ENCODE measurements at regions not wholly inside any gene's neighbourhood (a gene's known extent, or its start where the extent isn't known, plus 50 kb on each side); places are given as distances from the start of the nearest gene placed in this dataset.
A peak's percentile ranks its signal among the peaks of the same experiment; 100 is the strongest.
"Not testable (repeated sequence)": the region's sequence is repeated elsewhere in the genome, so short reads cannot be mapped to it uniquely, and the experiment has no call there.

- DNase-seq, result no peak
Observed at GRCh38 chr14:86943391-86944365, 1049.3 kb downstream of the GALC start.

GRCh38 chr14:86942936-86943335 is 1050.0 kb downstream of the GALC start:
- DNase-seq, result no peak

- peak; percentile 9 for DNase-seq
Observed at GRCh38 chr14:86940106-86940505, 1052.9 kb downstream of the GALC start.

GRCh38 chr14:86938320-86938719 is 1054.7 kb downstream of the GALC start:
- DNase-seq, result no peak

- no peak for DNase-seq
Observed at GRCh38 chr14:86936556-86936955, 1056.4 kb downstream of the GALC start.

- no peak for DNase-seq
Observed at GRCh38 chr14:86935241-86935885, 1057.6 kb downstream of the GALC start.

- no peak for DNase-seq
Observed at GRCh38 chr14:86933958-86934595, 1058.9 kb downstream of the GALC start.

GRCh38 chr14:86933460-86933859 is 1059.5 kb downstream of the GALC start:
- DNase-seq, result no peak

- no peak for DNase-seq
Observed at GRCh38 chr14:86915406-86915805, 1077.6 kb downstream of the GALC start.

GRCh38 chr14:86912709-86913108 is 1080.3 kb downstream of the GALC start:
- DNase-seq, result no peak

- DNase-seq, result no peak
Observed at GRCh38 chr14:86911486-86911885, 1081.5 kb downstream of the GALC start.

- DNase-seq, result not testable (repeated sequence)
Observed at GRCh38 chr14:86905386-86905926, 1087.5 kb downstream of the GALC start.

- no peak for DNase-seq
Observed at GRCh38 chr14:86902176-86902950, 1090.6 kb downstream of the GALC start.

- no peak for DNase-seq
Observed at GRCh38 chr14:86897704-86898513, 1095.1 kb downstream of the GALC start.

GRCh38 chr14:86897224-86897623 is 1095.8 kb downstream of the GALC start:
- no peak for DNase-seq

GRCh38 chr14:86896701-86897100 is 1096.3 kb downstream of the GALC start:
- DNase-seq, result no peak

GRCh38 chr14:86892152-86892956 is 1100.6 kb downstream of the GALC start:
- no peak for DNase-seq

GRCh38 chr14:86885280-86885679 is 1107.7 kb downstream of the GALC start:
- no peak for DNase-seq

- no peak for DNase-seq
Observed at GRCh38 chr14:86884498-86884897, 1108.5 kb downstream of the GALC start.

- DNase-seq, result no peak
Observed at GRCh38 chr14:86882818-86883217, 1110.2 kb downstream of the GALC start.

- no peak for DNase-seq
Observed at GRCh38 chr14:86865934-86866333, 1127.0 kb downstream of the GALC start.
